HG02678 (cell line): ENCODE measurements at regions not wholly inside any gene's neighbourhood (a gene's known extent, or its start where the extent isn't known, plus 50 kb on each side); places are given as distances from the start of the nearest gene placed in this dataset.

ENCODE experiments used
- ATAC-seq: cut with Tn5 transposase; IDR thresholded peaks from one replicate; pipeline ENCODE4 v1.9.1; 2021; ENCODE audit warnings: mild to moderate bottlenecking, moderate library complexity; ENCODE audit not compliant: unreplicated experiment

- no peak for ATAC-seq
These were observed 149.4 kb downstream of the MACROH2A1 start for GRCh38 chr5:135249658-135250057.

DNA sequence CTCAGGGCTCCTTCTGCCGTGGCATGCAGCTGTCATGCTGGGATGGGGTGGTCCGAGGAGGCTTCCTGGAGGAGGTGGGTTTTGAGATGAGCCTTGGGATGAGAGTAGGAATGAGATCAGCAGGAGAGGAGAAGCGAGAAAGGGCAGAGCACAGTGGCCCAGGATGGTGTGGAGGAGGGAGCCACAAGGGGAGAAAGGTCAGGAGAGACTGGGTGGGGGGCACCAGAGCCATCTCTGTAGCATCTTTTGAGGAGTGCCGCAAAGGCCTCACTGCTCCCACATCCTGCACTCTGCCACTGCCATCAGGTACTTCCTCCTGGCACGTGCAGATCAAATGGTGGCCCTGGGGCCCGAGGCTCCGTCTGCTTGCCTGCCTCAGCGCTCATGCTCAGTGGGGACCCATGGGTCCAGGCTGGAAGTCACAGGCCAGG lies 150.2 kb downstream of the MACROH2A1 start:
- ATAC-seq, result no peak

GRCh38 chr5:135246923-135247795 lies 151.9 kb downstream of the MACROH2A1 start:
- no peak for ATAC-seq

- ATAC-seq, result no peak
These were observed 152.5 kb downstream of the MACROH2A1 start for GRCh38 chr5:135246605-135246922.

DNA sequence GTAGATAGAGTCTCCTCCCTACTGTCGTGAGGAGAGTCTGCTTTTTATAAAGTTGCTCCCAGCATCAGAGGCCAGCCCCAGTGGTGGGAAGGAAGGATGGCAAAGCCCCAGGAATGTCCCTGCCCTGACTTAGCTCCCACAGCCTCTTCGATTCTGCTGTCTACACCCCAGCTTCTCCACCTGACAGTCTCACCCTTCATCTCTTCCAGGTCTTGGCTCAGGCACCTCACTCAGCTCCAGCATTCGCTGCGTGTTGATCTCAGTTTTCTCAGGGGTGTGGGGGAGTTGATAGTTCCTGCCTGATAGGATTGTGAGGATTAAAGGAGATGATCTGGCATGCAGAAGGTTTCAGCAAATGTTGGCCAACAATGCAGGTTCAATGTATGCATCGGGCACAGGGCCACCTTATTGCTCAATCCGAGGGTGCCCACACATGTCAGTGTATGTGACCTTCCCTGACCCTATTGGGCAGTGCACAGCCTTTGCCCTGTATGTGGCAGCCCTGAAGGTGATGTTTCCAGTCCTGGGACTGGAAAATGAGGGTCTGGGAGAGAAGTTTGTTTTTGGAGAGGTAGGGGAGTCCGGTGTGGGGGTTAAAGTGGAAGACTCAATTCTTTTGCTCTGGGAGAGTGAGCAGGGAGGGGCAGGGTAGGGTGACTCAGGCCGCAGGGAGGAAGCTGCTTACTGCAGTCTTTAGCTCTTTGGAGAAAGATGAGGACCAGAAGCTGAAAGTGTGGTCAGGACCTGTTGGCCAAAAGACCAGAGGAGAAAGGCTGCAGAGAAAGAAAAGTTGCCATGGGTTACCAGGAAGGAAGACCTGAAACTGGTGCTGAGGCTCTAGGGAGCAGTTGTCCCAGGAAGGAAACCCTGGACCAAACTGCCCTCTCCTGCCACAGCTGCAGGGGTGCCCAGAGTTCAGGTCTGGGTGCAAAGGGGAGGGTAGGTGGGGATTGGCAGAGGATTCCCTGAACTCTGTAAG lies 153.2 kb downstream of the MACROH2A1 start:
- no peak for ATAC-seq

GRCh38 chr5:135244620-135245021 lies 154.4 kb downstream of the MACROH2A1 start:
- no peak for ATAC-seq

DNA sequence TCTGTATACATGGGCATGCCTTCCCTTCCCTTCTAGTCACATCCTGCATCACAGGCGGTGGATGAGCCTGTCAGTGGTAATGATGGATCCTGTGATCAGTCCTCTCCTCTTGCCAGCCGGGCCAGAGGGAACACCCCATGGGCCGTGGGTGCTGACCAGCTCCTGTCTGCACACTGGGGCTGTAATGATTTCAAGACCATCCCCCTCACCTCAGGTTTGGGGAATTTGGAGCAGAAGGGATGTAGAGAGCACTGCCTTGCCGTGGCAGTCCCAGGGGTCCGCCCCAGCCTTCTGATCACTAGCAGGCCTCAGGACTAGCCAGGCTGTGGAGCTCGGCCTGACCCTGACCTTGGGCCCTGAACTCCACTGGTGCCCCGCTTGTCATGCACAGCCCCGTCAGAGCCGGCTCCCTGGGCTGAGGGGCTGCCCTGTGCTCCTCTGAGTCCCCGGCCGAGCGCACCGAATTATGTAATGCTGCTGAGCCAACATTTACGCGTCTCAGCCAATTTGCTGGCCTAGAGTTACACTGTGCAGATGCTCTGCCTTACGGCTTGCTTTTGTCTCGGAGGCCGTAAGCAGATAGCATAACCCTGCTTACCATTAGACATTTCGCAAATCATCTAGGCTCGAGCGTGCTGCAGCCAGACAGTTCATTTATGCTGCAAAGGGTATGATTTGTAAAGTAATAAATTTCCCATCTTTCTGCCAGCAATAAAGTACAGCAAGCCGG lies 155.3 kb downstream of the MACROH2A1 start:
- ATAC-seq, result no peak

DNA sequence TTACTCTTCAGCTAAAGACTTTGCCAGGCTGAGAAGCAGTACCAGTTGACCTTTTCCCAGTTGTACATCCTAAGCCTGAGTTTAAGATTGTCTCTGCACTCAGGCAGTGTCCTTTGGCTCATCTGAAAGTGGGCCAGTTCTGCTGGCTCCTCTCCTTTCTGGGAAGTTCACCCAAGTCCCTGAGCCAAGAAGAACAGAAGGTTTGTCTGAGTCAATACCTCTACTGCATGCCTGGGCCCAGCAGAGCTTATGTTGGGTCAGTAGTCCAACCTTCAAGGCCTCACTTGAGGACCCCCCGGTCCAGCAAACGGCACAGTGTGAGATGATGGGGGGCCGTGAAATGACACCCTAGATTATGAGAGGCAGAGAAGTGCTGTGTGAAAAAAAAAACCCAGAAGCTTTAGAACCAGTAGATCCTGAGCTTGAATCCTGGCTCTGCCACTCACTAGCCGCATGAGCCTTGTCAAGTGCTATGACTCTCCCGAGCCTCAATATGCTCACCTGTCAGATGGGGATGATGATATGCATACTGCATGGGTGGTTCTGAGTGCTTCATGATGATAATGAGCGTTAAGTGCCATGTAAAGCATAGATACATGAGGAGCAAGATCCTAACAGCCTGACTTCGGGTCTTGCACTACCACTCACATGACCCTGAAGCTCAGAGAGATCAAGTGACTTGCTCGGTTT lies 156.0 kb downstream of the MACROH2A1 start:
- no peak for ATAC-seq

DNA sequence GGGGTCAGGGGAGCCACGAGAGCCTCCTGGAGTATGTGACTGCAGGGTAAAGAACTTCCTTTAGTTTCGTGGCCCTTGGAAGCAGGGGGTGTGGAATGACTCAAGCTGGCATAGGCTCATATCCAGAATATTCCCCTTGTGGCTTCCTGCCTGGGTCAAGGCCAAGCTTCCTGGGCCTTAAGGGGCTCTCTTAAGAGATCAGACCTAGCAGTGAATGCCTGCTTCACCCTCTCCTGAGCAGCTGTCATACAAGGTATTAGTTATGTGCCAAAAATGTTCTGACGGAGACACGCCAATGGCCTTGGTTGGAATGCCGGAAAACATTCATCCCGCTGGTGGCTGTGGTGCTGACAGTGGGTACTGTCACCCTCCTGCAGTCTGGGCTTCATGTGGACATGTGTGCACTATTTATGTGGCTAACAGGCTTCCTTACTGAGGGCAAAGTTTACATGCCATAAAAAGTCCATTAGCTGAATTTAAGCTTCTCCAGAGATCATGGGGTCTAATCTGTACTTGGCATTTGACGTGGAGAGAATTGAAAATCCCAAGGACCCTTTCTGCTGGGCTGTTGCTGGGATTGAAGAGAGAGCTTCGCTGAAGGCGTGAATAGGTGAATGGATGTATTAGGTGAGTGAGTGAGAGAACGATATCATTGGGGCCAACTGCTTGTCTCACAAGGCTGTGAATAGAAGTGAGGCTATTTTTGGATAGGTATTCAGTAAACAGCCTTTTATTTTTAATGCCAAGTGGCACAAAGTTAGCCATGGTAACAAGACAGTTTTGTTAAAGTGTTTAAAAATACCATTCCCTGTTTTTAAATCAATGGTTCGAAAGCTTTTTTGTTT lies 156.8 kb downstream of the MACROH2A1 start:
- ATAC-seq, result no peak

DNA sequence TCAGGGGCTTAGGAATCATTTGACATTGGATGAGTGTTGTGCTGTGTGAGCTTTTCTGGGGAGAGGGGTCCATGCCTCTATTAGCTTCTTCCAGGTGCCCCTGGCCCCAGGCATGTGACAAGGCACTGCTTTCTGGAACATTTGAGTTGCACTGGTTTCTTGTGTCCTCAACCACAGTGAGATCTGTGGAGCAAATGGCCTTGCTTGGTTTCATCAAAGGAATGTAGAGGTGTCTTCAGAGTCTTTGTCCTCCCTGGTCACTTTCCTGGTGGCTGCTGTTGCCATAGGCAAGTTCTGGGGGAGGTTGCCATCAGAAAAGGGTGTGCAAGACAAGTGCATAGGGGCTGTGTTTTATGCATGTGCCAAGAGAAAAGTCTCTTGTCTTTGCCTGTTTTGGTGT lies 157.5 kb downstream of the MACROH2A1 start:
- ATAC-seq, result no peak

- no peak for ATAC-seq
These were observed 158.2 kb downstream of the MACROH2A1 start for GRCh38 chr5:135240781-135241360.

DNA sequence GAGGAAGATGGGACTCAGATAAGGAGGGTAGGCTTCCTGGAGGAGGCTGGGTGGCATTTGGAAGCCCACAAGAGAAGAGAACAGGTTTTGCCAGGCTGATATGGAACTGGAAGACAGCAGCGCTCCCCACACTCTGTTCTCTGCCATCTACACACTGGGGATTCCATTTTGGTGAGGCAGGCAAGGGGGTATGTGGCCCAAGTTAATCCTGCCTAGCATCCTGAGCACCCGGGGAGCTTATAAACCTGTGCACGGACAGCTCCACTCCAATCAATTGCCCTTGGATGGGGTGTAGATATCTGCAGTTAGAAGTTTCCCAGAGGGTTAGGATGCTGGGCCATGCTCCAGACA lies 158.8 kb downstream of the MACROH2A1 start:
- no peak for ATAC-seq

DNA sequence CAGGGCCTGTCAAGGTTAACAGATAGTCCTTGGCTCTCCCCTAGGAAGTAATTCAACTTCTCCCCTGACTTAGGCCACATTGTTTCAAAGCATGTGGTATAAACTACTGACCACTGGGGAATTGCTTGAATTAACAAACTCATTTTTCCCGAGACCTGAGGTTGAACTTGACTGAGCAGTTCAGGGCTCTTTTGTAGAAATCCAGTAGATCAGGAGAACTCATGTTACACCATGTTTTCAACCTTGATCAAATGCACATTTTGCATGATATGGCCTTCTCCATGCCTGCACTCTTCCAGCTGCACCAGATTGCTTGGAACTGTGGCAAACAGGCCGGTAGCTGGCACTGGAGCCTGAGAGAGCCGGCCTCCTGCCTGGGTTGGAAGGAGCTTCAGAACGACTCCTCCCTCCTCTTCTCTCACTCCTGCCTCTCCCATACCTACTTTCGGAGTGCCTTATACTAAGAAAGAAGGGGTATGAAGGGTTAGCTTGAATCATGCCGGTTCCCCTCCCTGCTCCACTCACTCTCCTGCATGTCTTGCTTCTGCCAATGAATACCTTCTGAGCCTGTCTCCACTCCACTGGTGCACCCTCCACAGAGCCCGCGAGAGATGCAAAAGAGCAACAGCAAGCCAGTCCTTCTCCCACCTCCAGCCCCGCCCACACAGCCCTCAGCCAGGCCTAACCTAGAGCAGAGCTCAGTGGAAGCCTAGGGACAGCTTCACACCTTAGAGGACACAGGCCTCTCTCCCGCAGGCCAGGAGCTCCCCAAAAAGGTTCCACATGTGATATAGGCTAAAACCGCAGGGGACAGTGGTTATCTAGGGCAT lies 159.4 kb downstream of the MACROH2A1 start:
- ATAC-seq, result no peak

DNA sequence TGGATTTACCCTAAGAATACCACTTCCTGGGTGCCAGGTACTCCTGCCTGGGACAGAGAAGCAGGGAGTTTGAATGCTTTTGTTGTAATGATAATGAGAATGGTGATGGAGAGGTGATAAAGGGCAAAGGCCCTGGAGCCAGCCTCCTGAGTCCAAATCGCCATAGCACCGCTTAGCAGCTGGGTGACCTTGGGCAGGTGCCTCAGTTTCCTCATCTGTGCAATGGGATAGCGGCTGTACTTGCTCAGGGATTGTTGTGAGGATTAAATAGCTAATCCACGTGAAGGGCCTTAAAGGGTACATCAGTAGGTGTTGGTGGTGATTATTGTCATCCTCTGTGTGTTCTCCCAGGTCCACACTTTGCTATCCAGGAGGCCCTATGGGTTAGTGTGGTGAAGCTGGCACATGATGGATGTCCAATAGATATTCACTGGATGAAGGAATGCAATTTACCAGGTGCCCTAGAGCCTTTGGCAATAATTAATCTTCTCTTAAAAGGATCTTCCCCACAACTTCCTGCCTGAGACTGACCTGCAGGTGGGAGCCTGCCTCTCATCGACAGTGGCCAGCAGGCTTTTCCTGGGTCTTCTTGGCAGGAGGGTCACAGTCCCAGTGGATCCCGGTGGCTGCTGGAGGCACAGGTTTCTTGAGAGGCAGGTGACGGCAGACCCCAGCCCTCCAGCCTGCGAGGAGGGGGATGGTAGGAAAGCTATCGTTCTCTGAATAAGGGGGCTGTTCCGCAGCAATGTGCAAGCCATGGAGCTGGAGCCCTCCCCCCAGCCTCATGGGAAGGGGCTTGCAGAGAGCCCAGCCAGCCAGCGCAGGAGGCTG lies 160.2 kb downstream of the MACROH2A1 start:
- no peak for ATAC-seq

DNA sequence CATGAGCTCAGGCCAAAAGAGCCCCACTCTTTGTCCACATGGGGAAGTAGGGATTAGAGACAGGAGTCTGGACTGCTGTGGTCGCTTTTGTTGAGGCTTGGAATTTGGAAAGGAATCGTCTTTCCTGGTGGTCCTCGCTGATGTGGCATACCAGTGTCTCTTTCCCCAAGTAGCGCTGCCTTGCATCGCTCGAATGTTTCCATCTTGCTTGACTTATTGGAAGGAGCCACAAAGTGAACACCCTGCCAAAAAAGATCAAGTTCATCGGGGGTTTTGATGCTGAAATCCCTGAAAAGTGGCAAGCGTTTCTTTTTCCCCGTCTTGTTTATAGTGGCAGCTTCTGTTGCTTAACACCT lies 161.3 kb downstream of the MACROH2A1 start:
- ATAC-seq, result no peak

GRCh38 chr5:135236908-135237747 lies 161.9 kb downstream of the MACROH2A1 start:
- no peak for ATAC-seq
